ENCODE measurements at regions not wholly inside any gene's neighbourhood (a gene's known extent, or its start where the extent isn't known, plus 50 kb on each side); places are given as distances from the start of the nearest gene placed in this dataset.

DNA sequence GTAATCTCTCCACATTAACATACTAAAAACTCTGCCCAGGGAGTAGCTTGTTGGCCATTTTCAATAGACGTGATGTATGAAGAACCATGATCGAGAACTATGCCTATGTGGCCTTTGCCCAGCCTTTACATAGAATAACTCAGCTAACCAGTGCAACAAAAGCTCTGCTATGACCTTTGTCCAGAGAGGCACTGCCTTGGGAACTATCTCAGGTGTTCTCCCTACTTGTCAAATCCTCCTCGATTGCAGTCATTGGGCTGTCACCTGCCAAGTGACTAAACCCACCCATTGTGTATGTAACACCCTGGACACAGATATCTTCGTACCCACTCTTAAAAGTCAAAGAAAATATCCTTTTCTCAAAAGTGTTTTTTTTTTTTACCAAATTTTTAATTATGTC, 610.3 kb upstream of the GALNTL6 start:
- no peak for TF ChIP-seq GATA2 (IDR thresholded peaks at IDR 0.05; ENCODE audit: low read depth, low read length)
- no peak for TF ChIP-seq GATA3 (IDR thresholded peaks at IDR 0.05; ENCODE audit: low read depth, low read length)

Measured in SH-SY5Y (cell line).